Esophagus squamous epithelium (tissue), 5 donors: ENCODE measurements at regions not wholly inside any gene's neighbourhood (a gene's known extent, or its start where the extent isn't known, plus 50 kb on each side); places are given as distances from the start of the nearest gene placed in this dataset.

Experiments
- DNase-seq: peaks from one replicate; lab custom pipeline; 2025; lab: John Stamatoyannopoulos, UW
- H3K27ac ChIP-seq, 4 donors: fragments of 200-600 bp; sonication (generic); one replicate each; pipeline ENCODE4 v1.5.1; 2016 to 2019; ENCODE audit warnings: mild to moderate bottlenecking in 1 of 4
- H3K27me3 ChIP-seq, 4 donors: fragments of 200-600 bp; sonication (generic); 1 replicate in 3 of 4; 2 replicates in 1 of 4; pipeline versions ENCODE4 v1.5.1 to v1.6.0; 2017 to 2021; ENCODE audit warnings: antibody characterized with exemption in 1 of 4
- H3K36me3 ChIP-seq, 3 donors: fragments of 200-600 bp; sonication (generic); one replicate each; pipeline ENCODE4 v1.5.1; 2016 to 2019
- H3K4me1 ChIP-seq, 3 donors: fragments of 200-600 bp; sonication (generic); one replicate each; pipeline ENCODE4 v1.5.1; 2017 to 2019
- H3K4me3 ChIP-seq, 4 donors: fragments of 200-600 bp; sonication (generic); 1 replicate in 3 of 4; 2 replicates in 1 of 4; pipeline ENCODE4 v1.5.1; 2016 to 2019; ENCODE audit warnings: mild to moderate bottlenecking in 2 of 4, moderate library complexity in 1 of 4
- H3K9me3 ChIP-seq, 3 donors: fragments of 200-600 bp; sonication (generic); one replicate each; pipeline ENCODE4 v1.5.1; 2016 to 2019
- POLR2A ChIP-seq, 4 donors: fragments of 450-650 bp; IDR thresholded peaks; one replicate each; pipeline ENCODE4 v1.6.1; 2017; ENCODE audit warnings: antibody characterized with exemption in 4 of 4, mild to moderate bottlenecking in 4 of 4, moderate library complexity in 3 of 4
- WGBS, 2 donors: methylation state at CpG; one replicate each; pipeline ENCODE4 v1.1.5; 2018; 5-methylcytosine and 5-hydroxymethylcytosine counted together
- intact Hi-C: fragments of 100-400 bp; cut with DNase I; formaldehyde crosslinking; loops from one replicate; pipeline ENCODE4 v1.15.0; 2022
- TF ChIP-seq, protein P1 (sequence below), 6 experiments: fragments of 450-650 bp in 4 of 6; fragments of 200-600 bp in 2 of 6; sonication (generic) in 2 of 6; IDR thresholded peaks; one replicate each; pipeline ENCODE4 v1.5.1; 2016 to 2019; ENCODE audit warnings: antibody characterized with exemption in 6 of 6, mild to moderate bottlenecking in 4 of 6, moderate library complexity in 4 of 6
- donor health status: DM: yes; HTN: yes; CAD: no.

GRCh38 chr17:65423346-65424140, 137.9 kb downstream of the AXIN2 start:
- Histone ChIP-seq H3K27ac (no peak overlapping the region), H3K27me3 (no peaks in the 10 kb centered on the region), H3K36me3 (no peaks in the 10 kb centered on the region), H3K4me3 (no peak overlapping the region), H3K9me3 (no peaks in the 10 kb centered on the region), H3K4me1 (no peaks in the 10 kb centered on the region)
- intact Hi-C loops, result no loop called here
- 56 to 57% methylated on average over 8 to 9 of the region's 9 CpGs for WGBS, 2 donors
- DNase-seq, result no peak
- TF ChIP-seq POLR2A (IDR thresholded peaks at IDR 0.05), result no peak
- TF ChIP-seq, protein P1, sequence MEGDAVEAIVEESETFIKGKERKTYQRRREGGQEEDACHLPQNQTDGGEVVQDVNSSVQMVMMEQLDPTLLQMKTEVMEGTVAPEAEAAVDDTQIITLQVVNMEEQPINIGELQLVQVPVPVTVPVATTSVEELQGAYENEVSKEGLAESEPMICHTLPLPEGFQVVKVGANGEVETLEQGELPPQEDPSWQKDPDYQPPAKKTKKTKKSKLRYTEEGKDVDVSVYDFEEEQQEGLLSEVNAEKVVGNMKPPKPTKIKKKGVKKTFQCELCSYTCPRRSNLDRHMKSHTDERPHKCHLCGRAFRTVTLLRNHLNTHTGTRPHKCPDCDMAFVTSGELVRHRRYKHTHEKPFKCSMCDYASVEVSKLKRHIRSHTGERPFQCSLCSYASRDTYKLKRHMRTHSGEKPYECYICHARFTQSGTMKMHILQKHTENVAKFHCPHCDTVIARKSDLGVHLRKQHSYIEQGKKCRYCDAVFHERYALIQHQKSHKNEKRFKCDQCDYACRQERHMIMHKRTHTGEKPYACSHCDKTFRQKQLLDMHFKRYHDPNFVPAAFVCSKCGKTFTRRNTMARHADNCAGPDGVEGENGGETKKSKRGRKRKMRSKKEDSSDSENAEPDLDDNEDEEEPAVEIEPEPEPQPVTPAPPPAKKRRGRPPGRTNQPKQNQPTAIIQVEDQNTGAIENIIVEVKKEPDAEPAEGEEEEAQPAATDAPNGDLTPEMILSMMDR (IDR thresholded peaks at IDR 0.05), result no peak

DNA sequence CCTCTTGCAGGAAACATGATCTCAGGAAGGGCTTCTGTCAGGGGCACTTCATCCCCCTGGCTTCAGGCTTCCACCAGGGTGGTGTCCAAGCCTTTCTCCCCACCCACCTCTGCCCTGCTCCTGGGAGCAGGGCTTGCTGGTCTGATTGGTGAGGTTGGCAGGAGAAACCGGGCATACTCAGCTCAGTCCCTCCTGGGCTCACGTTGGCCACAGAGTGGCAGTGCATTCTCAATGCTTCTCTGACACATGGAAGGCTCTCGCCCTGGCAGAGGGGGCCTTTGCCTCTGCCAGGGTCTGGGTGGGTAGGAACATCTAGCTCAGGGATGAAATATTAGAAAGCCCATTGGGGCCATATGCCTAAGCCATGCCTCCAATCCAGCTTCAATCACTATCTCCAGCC, 142.8 kb downstream of the AXIN2 start:
- Histone ChIP-seq H3K9me3 (no peaks in the 10 kb centered on the region), H3K27me3 (no peaks in the 10 kb centered on the region), H3K36me3 (no peaks in the 10 kb centered on the region), H3K4me1 (no peaks in the 10 kb centered on the region), H3K27ac (no peak overlapping the region), H3K4me3 (no peak overlapping the region)
- 65% methylated on average over 3 of the region's 3 CpGs; no CpG with 5 or more reads in 1 of the 2 donors for WGBS, 2 donors
- TF ChIP-seq, protein P1 (IDR thresholded peaks at IDR 0.05), result no peak
- TF ChIP-seq POLR2A (IDR thresholded peaks at IDR 0.05), result no peak
- no peak for DNase-seq
- intact Hi-C loops, result no loop called here

GRCh38 chr17:65417406-65418221, 143.8 kb downstream of the AXIN2 start:
- no peak for DNase-seq
- no peaks in the 10 kb centered on the region for H3K36me3 ChIP-seq
- intact Hi-C loops, result no loop called here
- H3K27ac ChIP-seq, result peak overlapping the region in 2 of 4 donors; percentile 42 to 44
- no peaks in the 10 kb centered on the region for H3K27me3 ChIP-seq
- WGBS, 2 donors, result 78 to 84% methylated on average over 7 of the region's 7 CpGs
- TF ChIP-seq, protein P1 (IDR thresholded peaks at IDR 0.05), result no peak
- TF ChIP-seq POLR2A (IDR thresholded peaks at IDR 0.05), result no peak
- no peak overlapping the region for H3K4me3 ChIP-seq
- no peaks in the 10 kb centered on the region for H3K4me1 ChIP-seq
- no peaks in the 10 kb centered on the region for H3K9me3 ChIP-seq

DNA sequence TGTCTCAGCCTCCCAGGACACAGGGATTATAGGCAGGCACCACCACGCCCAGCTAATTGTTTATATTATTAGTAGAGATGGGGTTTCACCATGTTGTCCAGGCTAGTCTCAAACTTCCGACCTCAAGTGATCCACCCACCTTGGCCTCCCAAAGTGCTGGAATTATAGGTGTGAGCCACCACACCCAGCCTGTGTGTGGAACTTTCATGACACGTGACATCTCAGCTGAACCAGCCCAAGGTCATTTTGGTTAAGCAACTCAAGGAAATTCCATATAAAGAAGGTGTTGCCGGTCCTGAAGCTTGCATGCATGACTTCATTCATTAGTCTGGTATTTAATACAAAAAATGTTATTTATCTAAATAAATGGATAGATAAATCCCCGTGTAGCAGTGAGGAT, 145.5 kb downstream of the AXIN2 start:
- no peak overlapping the region for H3K27ac ChIP-seq
- H3K36me3 ChIP-seq, result no peaks in the 10 kb centered on the region
- intact Hi-C loops, result no loop called here

More for the DNA sequence above, 145.5 kb downstream of the AXIN2 start:
- Histone ChIP-seq H3K9me3 (no peaks in the 10 kb centered on the region), H3K4me3 (no peak overlapping the region), H3K27me3 (no peaks in the 10 kb centered on the region), H3K4me1 (no peaks in the 10 kb centered on the region)
- TF ChIP-seq, protein P1 (IDR thresholded peaks at IDR 0.05), result no peak
- no peak for TF ChIP-seq POLR2A (IDR thresholded peaks at IDR 0.05)
- WGBS, 2 donors, result 48 to 54% methylated on average over 5 of the region's 5 CpGs
- DNase-seq, result no peak
